ENCODE measurements at regions not wholly inside any gene's neighbourhood (a gene's known extent, or its start where the extent isn't known, plus 50 kb on each side); places are given as distances from the start of the nearest gene placed in this dataset.
A peak's percentile ranks its signal among the peaks of the same experiment; 100 is the strongest.

DNA sequence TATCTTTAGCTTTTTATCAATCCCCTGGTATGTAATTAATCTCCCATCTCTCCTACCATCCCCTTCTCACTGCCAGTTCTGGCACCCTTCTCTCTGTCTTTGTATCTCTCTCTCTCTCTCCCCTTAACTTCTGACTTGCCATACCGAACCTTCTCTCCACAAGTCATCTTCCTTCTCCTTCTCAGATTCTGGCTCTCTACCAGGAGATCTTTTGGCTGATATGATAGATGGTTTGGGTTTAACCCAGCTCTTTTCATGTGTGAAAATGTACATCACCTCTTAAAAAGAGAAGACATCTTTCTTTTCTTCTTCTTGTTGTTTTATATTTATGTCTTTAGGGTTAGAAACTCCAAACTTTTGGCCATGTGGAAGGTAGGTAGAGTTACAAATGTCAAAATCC is 196.7 kb downstream of the HGF start:
- no peak overlapping the region for H3K4me3 Mint-ChIP-seq (ENCODE audit: unreplicated experiment)
- no peaks in the 10 kb centered on the region for H3K36me3 Mint-ChIP-seq (ENCODE audit: insufficient read depth, unreplicated experiment)
- no peaks in the 10 kb centered on the region for H3K9me3 Mint-ChIP-seq (ENCODE audit: unreplicated experiment)
- DNase-seq (ENCODE audit: unreplicated experiment) = no peak
- ChIA-PET CTCF (interaction anchor here (0.7 kb wide), 1 partner anchor 26 kb away, joined by 4 read pairs; no protein-coding TSS in a partner anchor), POLR2A (no interaction called here)
- H3K27me3 Mint-ChIP-seq (ENCODE audit: insufficient read depth, unreplicated experiment) = peaks cover 12% of the 10 kb centered on the region
- no peak overlapping the region for H3K27ac Mint-ChIP-seq (ENCODE audit: low read depth, unreplicated experiment)
- TF ChIP-seq, protein P1, sequence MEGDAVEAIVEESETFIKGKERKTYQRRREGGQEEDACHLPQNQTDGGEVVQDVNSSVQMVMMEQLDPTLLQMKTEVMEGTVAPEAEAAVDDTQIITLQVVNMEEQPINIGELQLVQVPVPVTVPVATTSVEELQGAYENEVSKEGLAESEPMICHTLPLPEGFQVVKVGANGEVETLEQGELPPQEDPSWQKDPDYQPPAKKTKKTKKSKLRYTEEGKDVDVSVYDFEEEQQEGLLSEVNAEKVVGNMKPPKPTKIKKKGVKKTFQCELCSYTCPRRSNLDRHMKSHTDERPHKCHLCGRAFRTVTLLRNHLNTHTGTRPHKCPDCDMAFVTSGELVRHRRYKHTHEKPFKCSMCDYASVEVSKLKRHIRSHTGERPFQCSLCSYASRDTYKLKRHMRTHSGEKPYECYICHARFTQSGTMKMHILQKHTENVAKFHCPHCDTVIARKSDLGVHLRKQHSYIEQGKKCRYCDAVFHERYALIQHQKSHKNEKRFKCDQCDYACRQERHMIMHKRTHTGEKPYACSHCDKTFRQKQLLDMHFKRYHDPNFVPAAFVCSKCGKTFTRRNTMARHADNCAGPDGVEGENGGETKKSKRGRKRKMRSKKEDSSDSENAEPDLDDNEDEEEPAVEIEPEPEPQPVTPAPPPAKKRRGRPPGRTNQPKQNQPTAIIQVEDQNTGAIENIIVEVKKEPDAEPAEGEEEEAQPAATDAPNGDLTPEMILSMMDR (IDR thresholded peaks at IDR 0.05; ENCODE audit: unreplicated experiment) = no peak
- intact Hi-C loops (cut with micrococcal nuclease) = no loop called here
- BruUV-seq (replicated peaks) = no TSS peak
- no peaks in the 10 kb centered on the region for H3K4me1 Mint-ChIP-seq (ENCODE audit: insufficient read depth, unreplicated experiment)

DNA sequence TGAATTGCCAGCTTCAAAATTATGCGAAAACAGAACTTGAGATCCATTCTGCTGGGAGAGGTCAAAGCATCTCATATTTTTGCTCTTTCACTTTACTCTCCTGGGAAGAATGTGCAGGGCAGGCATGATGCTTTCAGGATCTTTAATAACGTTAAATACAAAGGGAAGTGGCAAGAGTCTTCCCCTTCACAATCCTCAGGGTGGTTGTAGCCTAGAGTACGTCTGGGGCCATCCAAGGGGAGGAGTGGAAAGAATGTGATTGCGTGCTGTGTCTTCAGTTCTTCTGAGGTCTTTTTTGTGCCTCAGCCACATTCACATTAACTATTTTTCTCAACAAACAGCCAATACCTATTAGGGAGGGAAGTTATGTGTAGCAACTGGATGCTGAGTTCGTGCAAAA is 207.3 kb downstream of the HGF start:
- intact Hi-C loops (cut with micrococcal nuclease) = no loop called here
- no peaks in the 10 kb centered on the region for H3K27me3 Mint-ChIP-seq (ENCODE audit: insufficient read depth, unreplicated experiment)
- TF ChIP-seq, protein P1 (IDR thresholded peaks at IDR 0.05; ENCODE audit: unreplicated experiment) = no peak
- H3K4me3 Mint-ChIP-seq (ENCODE audit: unreplicated experiment) = no peak overlapping the region
- no peaks in the 10 kb centered on the region for H3K4me1 Mint-ChIP-seq (ENCODE audit: insufficient read depth, unreplicated experiment)
- H3K9me3 Mint-ChIP-seq (ENCODE audit: unreplicated experiment) = no peaks in the 10 kb centered on the region
- BruUV-seq (replicated peaks) = no TSS peak
- no peak overlapping the region for H3K27ac Mint-ChIP-seq (ENCODE audit: low read depth, unreplicated experiment)
- ChIA-PET CTCF (no interaction called here), POLR2A (no interaction called here)
- no peak for DNase-seq (ENCODE audit: unreplicated experiment)
- H3K36me3 Mint-ChIP-seq (ENCODE audit: insufficient read depth, unreplicated experiment) = no peaks in the 10 kb centered on the region

DNA sequence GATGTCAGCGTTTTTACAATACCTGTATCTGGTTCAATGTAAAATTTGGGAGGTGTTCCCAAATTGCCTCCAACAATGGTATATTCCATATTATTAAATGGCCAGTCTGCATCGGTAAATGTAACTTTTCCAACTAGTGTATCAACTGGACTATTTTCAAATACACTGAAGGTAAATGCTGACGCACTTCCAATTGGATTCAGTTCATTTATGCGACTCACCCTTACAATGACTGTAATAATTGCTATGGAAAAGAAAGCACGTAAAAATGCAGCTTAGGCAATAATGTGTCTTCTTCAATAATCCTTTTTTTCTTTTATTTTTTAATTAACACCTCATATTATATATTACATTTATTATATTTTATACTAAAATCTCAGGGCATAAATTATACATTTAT is 209.1 kb downstream of the HGF start:
- no peaks in the 10 kb centered on the region for H3K27me3 Mint-ChIP-seq (ENCODE audit: insufficient read depth, unreplicated experiment)
- no peak overlapping the region for H3K4me3 Mint-ChIP-seq (ENCODE audit: unreplicated experiment)
- DNase-seq (ENCODE audit: unreplicated experiment) = no peak
- TF ChIP-seq, protein P1 (IDR thresholded peaks at IDR 0.05; ENCODE audit: unreplicated experiment) = no peak
- no TSS peak for BruUV-seq (replicated peaks)
- ChIA-PET POLR2A (no interaction called here), CTCF (no interaction called here)
- no peak overlapping the region for H3K27ac Mint-ChIP-seq (ENCODE audit: low read depth, unreplicated experiment)
- H3K4me1 Mint-ChIP-seq (ENCODE audit: insufficient read depth, unreplicated experiment) = no peaks in the 10 kb centered on the region
- H3K36me3 Mint-ChIP-seq (ENCODE audit: insufficient read depth, unreplicated experiment) = no peaks in the 10 kb centered on the region
- H3K9me3 Mint-ChIP-seq (ENCODE audit: unreplicated experiment) = no peaks in the 10 kb centered on the region
- intact Hi-C loops (cut with micrococcal nuclease) = no loop called here

DNA sequence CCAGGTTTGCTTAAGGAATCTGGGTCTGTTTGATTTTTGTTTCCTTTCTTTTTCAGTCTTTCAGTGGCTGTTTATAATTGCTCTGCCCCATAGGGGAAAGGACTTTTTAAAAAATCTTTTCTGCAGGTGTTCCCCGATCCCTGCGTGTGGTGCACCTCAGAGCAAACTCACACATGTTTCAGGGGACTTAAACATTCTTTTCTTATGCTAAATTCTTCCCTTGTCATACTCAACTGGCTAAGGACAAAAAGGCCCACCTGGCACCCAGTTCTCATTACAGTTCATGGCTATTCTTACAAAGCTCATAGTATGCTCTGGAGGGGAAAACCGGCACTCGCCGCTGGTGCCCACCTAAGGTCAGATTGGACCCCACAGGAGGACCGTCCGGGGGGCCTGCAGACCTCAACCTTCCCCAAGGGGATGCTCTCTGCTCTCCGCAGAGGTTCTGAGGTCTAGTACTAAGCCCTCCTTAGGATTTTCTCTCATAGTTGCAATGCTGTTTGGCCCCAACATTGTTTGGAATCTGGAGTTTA is 220.3 kb downstream of the HGF start:
- peak overlapping the region; percentile 20 for H3K27ac Mint-ChIP-seq (ENCODE audit: low read depth, unreplicated experiment)
- no peak for DNase-seq (ENCODE audit: unreplicated experiment)
- H3K4me1 Mint-ChIP-seq (ENCODE audit: insufficient read depth, unreplicated experiment) = no peaks in the 10 kb centered on the region
- TF ChIP-seq, protein P1 (IDR thresholded peaks at IDR 0.05; ENCODE audit: unreplicated experiment) = no peak
- no TSS peak for BruUV-seq (replicated peaks)
- no peaks in the 10 kb centered on the region for H3K27me3 Mint-ChIP-seq (ENCODE audit: insufficient read depth, unreplicated experiment)
- H3K36me3 Mint-ChIP-seq (ENCODE audit: insufficient read depth, unreplicated experiment) = no peaks in the 10 kb centered on the region
- no peaks in the 10 kb centered on the region for H3K9me3 Mint-ChIP-seq (ENCODE audit: unreplicated experiment)
- CTCF ChIA-PET = interaction anchor here (0.7 kb wide), 2 partner anchors 65 to 73 kb away, joined by 3 to 4 read pairs; no protein-coding TSS in a partner anchor
- POLR2A ChIA-PET = no interaction called here
- H3K4me3 Mint-ChIP-seq (ENCODE audit: unreplicated experiment) = no peak overlapping the region
- intact Hi-C loops (cut with micrococcal nuclease) = no loop called here
